ENCODE measurements at regions not wholly inside any gene's neighbourhood (a gene's known extent, or its start where the extent isn't known, plus 50 kb on each side); places are given as distances from the start of the nearest gene placed in this dataset.
A peak's percentile ranks its signal among the peaks of the same experiment; 100 is the strongest.

GRCh38 chr1:30385246-30385995 lies 338.0 kb downstream of the MATN1 start:
- no peak for ATAC-seq
- Histone ChIP-seq H3K4me3 (no peak overlapping the region), H3K9me3 (no peaks in the 10 kb centered on the region), H3K27ac (no peak overlapping the region), H3K27me3 (peaks cover 0 to under 1% (median 0%) of the 10 kb centered on the region in 3 donors), H3K4me1 (peaks cover 0 to 6% of the 10 kb centered on the region in 2 donors), H3K36me3 (no peaks in the 10 kb centered on the region)
- DNase-seq: no peak
- intact Hi-C loops (cut with DNase I; ENCODE audit: low total_unique reads): no loop called here
- in situ Hi-C loops (cut with MboI; ENCODE audit: low sequenced_read_pairs in 4 of 4): loop anchor here in 2 of 4 donors (10.0 to 25.0 kb wide), 2 partner anchors 1148 to 1151 kb away; partner anchors contain the start of genes MECR (in 2 of the 2) and PTPRU (in 2 of the 2)
- TF ChIP-seq, protein P1, sequence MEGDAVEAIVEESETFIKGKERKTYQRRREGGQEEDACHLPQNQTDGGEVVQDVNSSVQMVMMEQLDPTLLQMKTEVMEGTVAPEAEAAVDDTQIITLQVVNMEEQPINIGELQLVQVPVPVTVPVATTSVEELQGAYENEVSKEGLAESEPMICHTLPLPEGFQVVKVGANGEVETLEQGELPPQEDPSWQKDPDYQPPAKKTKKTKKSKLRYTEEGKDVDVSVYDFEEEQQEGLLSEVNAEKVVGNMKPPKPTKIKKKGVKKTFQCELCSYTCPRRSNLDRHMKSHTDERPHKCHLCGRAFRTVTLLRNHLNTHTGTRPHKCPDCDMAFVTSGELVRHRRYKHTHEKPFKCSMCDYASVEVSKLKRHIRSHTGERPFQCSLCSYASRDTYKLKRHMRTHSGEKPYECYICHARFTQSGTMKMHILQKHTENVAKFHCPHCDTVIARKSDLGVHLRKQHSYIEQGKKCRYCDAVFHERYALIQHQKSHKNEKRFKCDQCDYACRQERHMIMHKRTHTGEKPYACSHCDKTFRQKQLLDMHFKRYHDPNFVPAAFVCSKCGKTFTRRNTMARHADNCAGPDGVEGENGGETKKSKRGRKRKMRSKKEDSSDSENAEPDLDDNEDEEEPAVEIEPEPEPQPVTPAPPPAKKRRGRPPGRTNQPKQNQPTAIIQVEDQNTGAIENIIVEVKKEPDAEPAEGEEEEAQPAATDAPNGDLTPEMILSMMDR (IDR thresholded peaks at IDR 0.05 in 4 of 5, conservative IDR thresholded peaks at IDR 0.05 in 1 of 5): no peak
- TF ChIP-seq POLR2A (IDR thresholded peaks at IDR 0.05): no peak

GRCh38 chr1:30384286-30385245 lies 338.8 kb downstream of the MATN1 start:
- peaks cover 4 to 6% of the 10 kb centered on the region in 2 donors for H3K4me1 ChIP-seq
- no peak for TF ChIP-seq POLR2A (IDR thresholded peaks at IDR 0.05)
- TF ChIP-seq, protein P1 (IDR thresholded peaks at IDR 0.05 in 4 of 5, conservative IDR thresholded peaks at IDR 0.05 in 1 of 5): no peak
- H3K27me3 ChIP-seq: no peaks in the 10 kb centered on the region
- H3K36me3 ChIP-seq: no peaks in the 10 kb centered on the region
- H3K9me3 ChIP-seq: no peaks in the 10 kb centered on the region
- H3K27ac ChIP-seq: no peak overlapping the region
- in situ Hi-C loops (cut with MboI; ENCODE audit: low sequenced_read_pairs in 4 of 4) (loop anchor here in 2 of 4 donors (10.0 to 25.0 kb wide), 2 partner anchors 1147 to 1150 kb away; partner anchors contain the start of genes MECR (in 2 of the 2) and PTPRU (in 2 of the 2)), intact Hi-C loops (cut with DNase I; ENCODE audit: low total_unique reads) (loop anchor here (5.0 kb wide), 1 partner anchor 138 kb away; no protein-coding TSS in a partner anchor)
- no peak for ATAC-seq
- no peak overlapping the region for H3K4me3 ChIP-seq
- no peak for DNase-seq

DNA sequence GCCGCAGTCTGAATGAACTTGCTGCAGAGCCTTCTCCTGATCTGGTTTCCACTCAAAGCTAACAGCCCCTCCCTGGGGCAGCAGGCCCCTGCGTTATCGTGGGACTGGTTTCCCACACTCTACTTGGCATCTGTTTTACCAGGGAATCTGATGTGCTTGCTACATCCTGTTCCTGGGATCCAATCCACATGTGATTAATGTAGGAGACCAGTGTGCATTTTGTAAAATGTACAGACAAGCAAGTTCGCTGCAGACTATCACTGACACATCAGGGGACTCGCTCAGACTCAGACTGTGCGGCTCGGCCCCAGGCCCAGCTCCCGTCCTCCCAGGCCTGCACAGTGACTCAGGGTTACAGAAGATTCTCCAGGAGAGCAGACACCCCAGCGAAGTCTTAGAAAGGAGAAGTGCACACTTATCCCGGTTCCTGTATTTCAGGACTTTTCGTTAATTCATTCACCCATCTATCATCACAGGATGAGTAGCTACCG lies 340.1 kb downstream of the MATN1 start:
- intact Hi-C loops (cut with DNase I; ENCODE audit: low total_unique reads) (loop anchor here (5.0 kb wide), 1 partner anchor 139 kb away; no protein-coding TSS in a partner anchor), in situ Hi-C loops (cut with MboI; ENCODE audit: low sequenced_read_pairs in 4 of 4) (loop anchor here in 2 of 4 donors (10.0 to 25.0 kb wide), 2 partner anchors 1146 to 1148 kb away; partner anchors contain the start of genes MECR (in 2 of the 2) and PTPRU (in 2 of the 2))
- Histone ChIP-seq H3K4me3 (no peak overlapping the region), H3K4me1 (peaks cover 4 to 6% of the 10 kb centered on the region in 2 donors), H3K36me3 (no peaks in the 10 kb centered on the region), H3K27me3 (no peaks in the 10 kb centered on the region), H3K9me3 (no peaks in the 10 kb centered on the region), H3K27ac (no peak overlapping the region)
- no peak for DNase-seq
- ATAC-seq: no peak
- no peak for TF ChIP-seq POLR2A (IDR thresholded peaks at IDR 0.05)
- TF ChIP-seq, protein P1 (IDR thresholded peaks at IDR 0.05 in 4 of 5, conservative IDR thresholded peaks at IDR 0.05 in 1 of 5): no peak

DNA sequence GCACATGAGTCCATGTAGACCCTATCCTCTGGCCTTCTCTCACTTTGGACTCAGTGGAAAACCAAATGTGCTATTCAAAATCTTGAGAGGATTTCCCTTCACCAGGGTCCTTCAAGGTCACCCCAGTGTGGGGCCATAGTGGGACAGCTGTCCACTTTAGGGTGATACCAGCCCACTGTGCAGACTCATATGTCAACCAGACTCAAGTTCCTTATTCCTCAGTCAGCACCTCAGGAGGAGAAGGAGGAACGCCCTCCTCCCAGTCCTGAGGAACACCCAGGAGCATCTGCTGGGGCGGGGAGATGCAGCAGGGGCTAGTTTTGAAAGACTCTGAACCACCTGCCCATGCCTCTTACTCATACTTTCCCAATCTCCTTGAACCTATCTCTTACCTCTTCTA lies 340.9 kb downstream of the MATN1 start:
- DNase-seq: peak in 1 of 2 donors; percentile 47
- intact Hi-C loops (cut with DNase I; ENCODE audit: low total_unique reads) (loop anchor here (5.0 kb wide), 1 partner anchor 140 kb away; no protein-coding TSS in a partner anchor), in situ Hi-C loops (cut with MboI; ENCODE audit: low sequenced_read_pairs in 4 of 4) (loop anchor here in 2 of 4 donors (10.0 to 25.0 kb wide), 2 partner anchors 1145 to 1148 kb away; partner anchors contain the start of genes MECR (in 2 of the 2) and PTPRU (in 2 of the 2))
- no peak overlapping the region for H3K4me3 ChIP-seq
- no peak for TF ChIP-seq POLR2A (IDR thresholded peaks at IDR 0.05)
- TF ChIP-seq, protein P1 (IDR thresholded peaks at IDR 0.05 in 4 of 5, conservative IDR thresholded peaks at IDR 0.05 in 1 of 5): no peak
- no peaks in the 10 kb centered on the region for H3K36me3 ChIP-seq
- H3K27me3 ChIP-seq: no peaks in the 10 kb centered on the region
- ATAC-seq: peak in 1 of 2 donors; percentile 76
- peaks cover 4 to 6% of the 10 kb centered on the region in 2 donors for H3K4me1 ChIP-seq
- H3K9me3 ChIP-seq: no peaks in the 10 kb centered on the region
- H3K27ac ChIP-seq: no peak overlapping the region

All from gastrocnemius medialis (tissue), 4 donors.